GM19025 (cell line): ENCODE measurements at regions not wholly inside any gene's neighbourhood (a gene's known extent, or its start where the extent isn't known, plus 50 kb on each side); places are given as distances from the start of the nearest gene placed in this dataset.
"Not testable (repeated sequence)": the region's sequence is repeated elsewhere in the genome, so short reads cannot be mapped to it uniquely, and the experiment has no call there.

ENCODE experiments used
- ATAC-seq: cut with Tn5 transposase; IDR thresholded peaks from one replicate; pipeline ENCODE4 v1.9.1; 2021; ENCODE audit warnings: mild to moderate bottlenecking, low read depth, moderate library complexity; ENCODE audit not compliant: unreplicated experiment

DNA sequence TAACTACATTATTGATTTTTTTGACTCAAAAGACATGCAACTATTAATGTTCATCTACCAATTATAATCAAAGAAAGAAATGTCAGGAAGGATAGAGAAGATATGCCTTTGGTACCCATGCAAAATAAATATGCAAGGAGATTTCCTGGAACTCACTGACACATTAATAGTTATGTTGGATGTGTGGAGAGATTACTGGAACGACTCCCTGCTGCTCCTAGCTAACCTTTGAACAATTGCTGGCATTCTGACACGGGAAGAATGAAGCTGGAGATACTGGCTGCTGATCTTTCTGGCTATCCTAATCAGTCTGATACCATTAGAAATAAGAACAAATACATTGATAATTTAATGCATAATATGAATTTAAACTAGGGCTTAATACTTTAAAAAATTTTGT is 507.9 kb upstream of the NRG3 start:
- ATAC-seq, result no peak

DNA sequence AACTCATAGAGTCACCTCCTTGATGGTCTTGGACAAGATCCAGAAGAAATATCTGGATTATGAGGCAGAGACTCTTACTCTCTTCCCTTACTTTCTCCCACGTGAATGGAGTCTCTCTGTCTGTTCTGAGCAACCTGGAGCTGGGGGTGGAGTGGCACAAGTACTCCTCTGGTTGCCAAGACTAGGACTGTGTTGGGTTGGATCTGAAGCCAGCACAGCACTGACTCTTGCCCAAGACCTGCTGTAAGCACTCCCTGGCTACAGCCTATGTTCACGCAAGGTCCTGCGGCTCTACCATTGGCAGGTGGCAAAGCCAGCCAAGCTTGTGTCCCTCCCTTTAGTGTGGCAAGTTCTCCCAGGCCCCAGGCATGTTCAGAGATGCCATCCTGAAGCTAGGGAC is 488.2 kb upstream of the NRG3 start:
- ATAC-seq, result no peak

DNA sequence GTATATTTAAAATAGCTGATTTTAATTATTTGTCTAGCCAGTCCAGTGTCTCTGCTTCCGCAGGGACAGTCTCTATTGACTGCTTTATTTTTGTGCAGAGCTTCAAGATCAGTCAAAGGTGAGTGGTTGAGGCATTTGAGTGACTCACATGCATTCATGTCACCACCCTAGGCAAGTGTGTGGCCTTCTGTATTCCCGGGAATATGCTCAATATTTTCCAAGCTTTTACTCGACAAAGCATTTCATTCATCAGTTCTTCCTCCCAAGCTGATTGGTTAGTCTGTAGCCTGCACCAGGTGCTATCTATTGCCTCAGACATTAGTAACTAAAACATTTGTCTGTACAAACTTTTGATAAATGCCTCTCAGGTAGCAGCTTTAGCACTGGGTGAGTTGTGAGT is 471.5 kb upstream of the NRG3 start:
- ATAC-seq, result no peak

GRCh38 chr10:81405399-81405798 is 469.6 kb upstream of the NRG3 start:
- no peak for ATAC-seq

DNA sequence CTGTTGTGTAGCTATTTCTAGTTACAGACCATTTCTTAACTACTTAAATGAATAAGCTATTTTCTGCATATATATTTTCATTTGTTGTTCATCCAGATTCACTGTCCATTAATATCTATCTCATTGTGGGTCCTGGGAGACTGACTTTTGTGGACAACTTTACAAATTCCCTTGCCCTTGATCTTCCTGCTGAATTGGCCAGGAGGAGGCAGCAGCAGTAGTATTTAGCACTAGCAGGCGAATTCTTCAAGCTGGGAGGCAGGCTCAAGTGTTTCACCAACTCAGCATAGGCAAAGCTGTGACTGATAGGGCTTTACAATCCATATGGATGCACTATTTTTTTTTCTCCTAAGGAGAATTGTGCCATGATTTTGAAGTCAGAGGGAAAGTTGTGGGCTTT is 461.0 kb upstream of the NRG3 start:
- ATAC-seq, result no peak

DNA sequence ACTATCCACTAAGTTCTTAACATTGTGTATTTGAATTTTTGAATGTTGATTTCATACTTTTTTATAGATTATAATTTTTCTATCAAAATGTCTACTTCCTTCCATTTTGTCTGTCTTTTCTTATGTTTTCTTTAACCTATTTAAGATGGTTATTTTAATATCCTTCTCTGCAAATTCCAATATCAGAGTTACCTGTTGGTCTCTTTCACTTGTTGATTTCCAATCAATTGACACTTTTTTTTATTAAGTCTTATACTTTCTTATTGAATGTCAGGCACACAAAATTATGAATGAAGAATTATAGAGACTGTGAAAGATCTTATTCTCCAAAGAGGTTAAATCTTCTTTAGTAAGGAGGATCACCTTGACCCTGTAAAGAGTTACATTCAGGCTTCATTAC is 448.3 kb upstream of the NRG3 start:
- no peak for ATAC-seq

- ATAC-seq, result no peak
These were observed 446.4 kb upstream of the NRG3 start for GRCh38 chr10:81428456-81429134.

DNA sequence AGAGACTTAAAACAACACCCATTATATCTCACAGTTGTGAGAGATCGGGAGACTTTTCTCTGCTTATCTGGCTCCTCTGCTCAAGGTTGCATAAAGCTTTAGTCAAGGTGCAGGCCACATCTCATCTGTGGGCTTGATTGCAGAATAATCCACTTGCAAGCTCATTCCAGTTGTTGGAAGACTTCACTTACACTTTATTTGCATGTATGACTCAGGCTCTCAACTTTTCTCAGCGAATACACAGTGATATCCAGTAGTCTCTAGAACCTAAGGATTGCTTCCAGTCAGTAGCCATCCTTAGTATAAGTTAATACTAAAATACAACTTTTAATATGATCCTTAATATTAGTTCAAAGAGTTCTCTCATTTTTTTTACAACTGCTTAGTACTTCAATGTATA is 435.5 kb upstream of the NRG3 start:
- no peak for ATAC-seq

GRCh38 chr10:81441624-81442023 is 433.4 kb upstream of the NRG3 start:
- not testable (repeated sequence) for ATAC-seq

DNA sequence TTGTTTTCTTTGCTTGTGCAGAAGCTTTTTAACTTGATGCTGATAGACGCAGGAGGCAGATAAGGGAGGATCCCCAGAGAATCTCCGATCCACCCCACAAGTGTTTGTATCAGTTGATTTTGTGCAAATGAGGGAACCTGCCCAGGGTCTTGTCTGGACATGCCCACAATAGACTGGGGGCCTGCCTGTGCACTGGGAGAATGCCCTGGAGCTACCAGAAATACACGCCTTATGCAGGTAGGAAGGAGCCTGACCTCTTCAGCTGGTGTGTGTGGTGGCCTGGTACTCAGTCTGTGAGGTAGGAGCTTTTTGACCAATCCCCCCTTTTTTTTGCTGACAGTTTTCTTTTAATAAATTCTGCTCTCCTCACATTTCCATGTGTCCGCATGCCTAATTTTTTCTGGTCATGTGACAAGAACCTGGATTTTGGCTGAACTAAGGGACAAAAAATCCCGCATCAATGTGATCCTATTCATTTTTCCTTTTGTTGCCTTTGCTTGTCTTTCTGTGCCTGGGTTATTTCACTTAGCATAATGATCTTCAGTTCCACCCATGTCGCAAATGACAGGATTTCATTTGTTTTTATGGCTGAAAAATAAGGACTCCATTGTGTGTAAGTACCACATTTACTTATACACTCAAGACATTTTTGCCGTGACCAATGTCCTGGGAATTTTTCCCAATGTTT is 430.6 kb upstream of the NRG3 start:
- ATAC-seq, result no peak

- ATAC-seq, result no peak
These were observed 424.3 kb upstream of the NRG3 start for GRCh38 chr10:81450651-81451050.

GRCh38 chr10:81472927-81473470 is 402.0 kb upstream of the NRG3 start:
- no peak for ATAC-seq

- ATAC-seq, result no peak
These were observed 401.2 kb upstream of the NRG3 start for GRCh38 chr10:81473755-81474154.

- ATAC-seq, result no peak
These were observed 395.7 kb upstream of the NRG3 start for GRCh38 chr10:81479316-81479715.

- no peak for ATAC-seq
These were observed 378.4 kb upstream of the NRG3 start for GRCh38 chr10:81496626-81497025.

DNA sequence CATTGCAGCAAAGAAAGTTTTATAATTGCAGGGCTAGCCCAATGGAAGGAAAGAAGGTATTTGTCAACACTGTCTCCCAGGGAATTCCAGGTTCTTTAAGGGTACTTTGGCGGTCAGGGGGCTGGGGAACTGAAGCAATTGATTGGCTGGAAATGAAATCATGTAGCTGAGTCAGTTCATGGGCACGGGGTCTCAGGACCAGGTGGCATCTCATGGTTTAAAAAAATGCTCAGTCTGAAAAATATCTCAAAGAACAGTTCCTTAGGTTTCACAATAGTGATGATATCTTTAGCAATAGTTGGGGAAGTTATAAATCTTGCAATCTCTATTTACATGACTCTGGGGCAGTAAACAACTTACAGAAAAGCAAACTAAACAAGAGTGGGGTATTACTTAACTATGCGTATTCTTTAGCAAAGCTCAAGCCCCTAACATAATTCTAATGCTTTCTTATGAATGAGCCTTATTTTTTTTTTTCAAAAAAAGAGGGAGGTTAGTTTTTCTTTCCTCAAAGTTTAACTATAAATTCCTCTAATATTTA is 376.9 kb upstream of the NRG3 start:
- no peak for ATAC-seq

- ATAC-seq, result no peak
These were observed 372.2 kb upstream of the NRG3 start for GRCh38 chr10:81502677-81503359.

DNA sequence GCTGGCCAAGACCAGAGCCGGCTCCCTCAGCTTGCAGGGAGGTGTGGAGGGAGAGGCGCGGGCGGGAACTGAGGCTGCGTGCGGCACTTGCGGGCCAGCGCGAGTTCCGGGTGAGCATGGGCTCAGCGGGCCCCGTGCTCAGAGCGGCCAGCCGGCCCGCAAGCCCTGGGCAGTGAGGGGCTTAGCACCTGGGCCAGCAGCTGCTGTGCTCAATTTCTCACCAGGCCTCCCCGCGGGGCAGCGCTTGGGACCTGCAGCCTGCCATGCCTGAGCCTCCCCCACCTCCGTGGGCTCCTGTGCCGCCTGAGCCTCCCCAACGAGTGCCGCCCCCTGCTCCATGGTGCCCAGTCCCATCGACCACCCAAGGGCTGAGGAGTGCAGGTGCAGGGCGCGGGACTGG is 369.2 kb upstream of the NRG3 start:
- not testable (repeated sequence) for ATAC-seq

- no peak for ATAC-seq
These were observed 360.2 kb upstream of the NRG3 start for GRCh38 chr10:81514811-81515210.

- ATAC-seq, result no peak
These were observed 354.3 kb upstream of the NRG3 start for GRCh38 chr10:81520688-81521087.

DNA sequence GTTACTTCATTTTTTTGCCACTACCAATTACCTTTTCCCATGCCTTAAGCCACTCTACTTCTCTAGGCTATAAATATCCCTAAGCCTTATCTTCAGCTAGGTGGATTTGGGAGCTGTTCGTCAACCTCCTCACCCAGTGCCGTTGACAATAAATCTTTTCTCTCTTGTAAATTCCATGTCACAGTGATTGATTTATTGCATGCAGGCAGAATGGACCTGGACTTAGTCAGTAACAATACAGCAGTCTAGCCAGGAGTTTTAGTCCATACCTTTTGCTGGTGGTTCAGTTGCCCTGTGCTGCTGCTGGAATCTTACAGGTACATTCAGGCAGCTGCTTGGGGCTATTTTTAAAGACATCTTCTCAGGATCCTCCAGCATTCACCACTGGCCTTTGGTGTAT is 350.5 kb upstream of the NRG3 start:
- no peak for ATAC-seq
